Naive thymus-derived CD4-positive, alpha-beta T cell (primary cell): ENCODE measurements at regions not wholly inside any gene's neighbourhood (a gene's known extent, or its start where the extent isn't known, plus 50 kb on each side); places are given as distances from the start of the nearest gene placed in this dataset.

ENCODE experiments used
- ATAC-seq: fragments of 150-1000 bp; cut with Tn5 transposase; 2 replicates; pipeline ENCODE4 v1.10.0; 2021; ENCODE audit warnings: mild to moderate bottlenecking, moderate library complexity
- CTCF ChIA-PET: fragments of 350-600 bp; sonication (Branson Sonifier 250); formaldehyde crosslinking; loops from one replicate; lab custom pipeline; 2021; ENCODE audit warnings: antibody characterized with exemption; lab: Charles Lee
- POLR2A ChIA-PET: fragments of 350-600 bp; sonication (Branson Sonifier 250); formaldehyde crosslinking; loops from one replicate; lab custom pipeline; 2021; ENCODE audit warnings: antibody characterized with exemption, inconsistent platforms; lab: Charles Lee
- DNase-seq, 9 donors: peaks; one replicate each; pipeline versions ENCODE4 v3.0.0 to v3.0.0-alpha.2; 2020 to 2022; ENCODE audit warnings: mixed read lengths in 1 of 9
- H3K27ac ChIP-seq: one replicate; pipeline ENCODE4 v1.7.0; 2013; ENCODE audit warnings: mild to moderate bottlenecking, low read depth, low read length, moderate library complexity
- H3K27me3 ChIP-seq, 2 donors: one replicate each; pipeline ENCODE4 v1.7.0; 2013; ENCODE audit warnings: low read length in 2 of 2, mild to moderate bottlenecking in 2 of 2, moderate library complexity in 2 of 2; ENCODE audit not compliant: control insufficient read depth in 2 of 2, insufficient read depth in 2 of 2
- H3K36me3 ChIP-seq, 3 experiments: 1 replicate in 2 of 3; 2 replicates in 1 of 3; pipeline ENCODE4 v1.7.0; 2013; ENCODE audit warnings: low read length in 3 of 3, mild to moderate bottlenecking in 3 of 3, moderate library complexity in 1 of 3; ENCODE audit not compliant: insufficient read depth in 3 of 3, control insufficient read depth in 2 of 3
- H3K4me1 ChIP-seq, 2 donors: one replicate each; pipeline ENCODE4 v1.7.0; 2013; ENCODE audit warnings: low read length in 2 of 2, mild to moderate bottlenecking in 2 of 2, moderate library complexity in 1 of 2; ENCODE audit not compliant: control insufficient read depth in 2 of 2, insufficient read depth in 2 of 2
- H3K4me3 ChIP-seq: 2 replicates; pipeline ENCODE4 v1.7.0; 2013; ENCODE audit warnings: mild to moderate bottlenecking, low read length
- H3K9me3 ChIP-seq, 3 experiments: 1 replicate in 2 of 3; 2 replicates in 1 of 3; pipeline ENCODE4 v1.7.0; 2013; ENCODE audit warnings: low read length in 3 of 3; ENCODE audit not compliant: control insufficient read depth in 2 of 3
- H3K27ac Mint-ChIP-seq, 9 donors: one replicate each; pipeline ENCODE4 v1.8.0; 2020 to 2022; ENCODE audit warnings: mixed read lengths in 9 of 9, mild to moderate bottlenecking in 8 of 9, moderate library complexity in 5 of 9, inconsistent platforms in 2 of 9
- H3K27me3 Mint-ChIP-seq, 5 donors: one replicate each; pipeline ENCODE4 v1.8.0; 2021 to 2022; ENCODE audit warnings: mixed read lengths in 5 of 5, mild to moderate bottlenecking in 1 of 5
- H3K36me3 Mint-ChIP-seq, 5 donors: one replicate each; pipeline ENCODE4 v1.8.0; 2020 to 2022; ENCODE audit warnings: mixed read lengths in 5 of 5, mild to moderate bottlenecking in 3 of 5, inconsistent platforms in 1 of 5
- H3K4me1 Mint-ChIP-seq, 7 donors: one replicate each; pipeline ENCODE4 v1.8.0; 2020 to 2022; ENCODE audit warnings: mixed read lengths in 7 of 7, mild to moderate bottlenecking in 3 of 7, inconsistent platforms in 1 of 7
- H3K4me3 Mint-ChIP-seq, 10 donors: one replicate each; pipeline ENCODE4 v1.8.0; 2020 to 2022; ENCODE audit warnings: mild to moderate bottlenecking in 10 of 10, mixed read lengths in 10 of 10, moderate library complexity in 6 of 10, inconsistent platforms in 2 of 10
- H3K9me3 Mint-ChIP-seq, 11 donors: one replicate each; pipeline ENCODE4 v1.8.0; 2020 to 2022; ENCODE audit warnings: mixed read lengths in 11 of 11, mild to moderate bottlenecking in 4 of 11, inconsistent platforms in 1 of 11, moderate library complexity in 1 of 11
- intact Hi-C, 2 donors: fragments of 100-400 bp; cut with micrococcal nuclease; formaldehyde crosslinking; loops; one replicate each; pipeline ENCODE4 v1.15.1; 2023

DNA sequence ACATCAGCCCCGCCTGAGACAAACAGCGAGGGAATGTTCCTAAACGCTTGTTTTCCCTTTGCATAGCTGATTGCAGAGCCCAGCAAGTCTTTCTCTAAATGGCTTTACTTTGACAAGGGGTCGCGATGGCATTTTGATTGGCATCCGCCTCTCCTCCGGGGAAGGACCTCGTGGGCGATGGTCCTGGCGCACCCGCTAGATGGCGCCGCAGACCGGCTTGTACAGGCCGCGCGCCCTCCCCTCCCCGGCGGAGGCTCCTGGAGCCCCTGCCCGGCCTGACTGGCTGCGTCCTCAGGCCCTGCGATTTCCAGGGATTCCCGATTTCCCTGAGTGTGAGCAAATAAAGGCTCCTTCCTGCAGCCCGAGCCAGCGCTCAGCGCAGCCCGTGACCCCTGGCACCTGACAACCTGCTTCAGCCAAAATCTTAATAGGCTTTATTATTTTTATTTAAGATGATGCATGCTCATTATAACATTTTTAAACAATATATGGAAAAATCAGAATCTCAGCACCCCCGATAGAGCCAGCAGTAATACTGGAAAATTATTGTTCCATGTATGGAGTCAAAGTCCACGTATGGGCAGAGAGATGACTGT, 468.3 kb downstream of the AACS start:
- Histone ChIP-seq H3K36me3 (no peaks in the 10 kb centered on the region), H3K27me3 (no peaks in the 10 kb centered on the region), H3K4me1 (no peaks in the 10 kb centered on the region), H3K4me3 (no peak overlapping the region), H3K27ac (no peak overlapping the region), H3K9me3 (no peaks in the 10 kb centered on the region)
- intact Hi-C loops: loop anchor here (2.0 to 10.0 kb wide), 2 partner anchors 1341 kb away; no protein-coding TSS in a partner anchor
- no peak overlapping the region for H3K27ac Mint-ChIP-seq
- ChIA-PET CTCF (no interaction called here), POLR2A (no interaction called here)
- no peak overlapping the region for H3K4me3 Mint-ChIP-seq
- H3K9me3 Mint-ChIP-seq: peaks cover 0 to 6% (median 0%) of the 10 kb centered on the region in 11 donors
- H3K4me1 Mint-ChIP-seq: peaks cover 0 to 2% (median 0%) of the 10 kb centered on the region in 7 donors
- DNase-seq (peak in 1 of 9 donors; percentile 34), ATAC-seq (no peak)
- H3K27me3 Mint-ChIP-seq: peaks cover 0 to 32% (median 8%) of the 10 kb centered on the region in 5 donors
- H3K36me3 Mint-ChIP-seq: no peaks in the 10 kb centered on the region

DNA sequence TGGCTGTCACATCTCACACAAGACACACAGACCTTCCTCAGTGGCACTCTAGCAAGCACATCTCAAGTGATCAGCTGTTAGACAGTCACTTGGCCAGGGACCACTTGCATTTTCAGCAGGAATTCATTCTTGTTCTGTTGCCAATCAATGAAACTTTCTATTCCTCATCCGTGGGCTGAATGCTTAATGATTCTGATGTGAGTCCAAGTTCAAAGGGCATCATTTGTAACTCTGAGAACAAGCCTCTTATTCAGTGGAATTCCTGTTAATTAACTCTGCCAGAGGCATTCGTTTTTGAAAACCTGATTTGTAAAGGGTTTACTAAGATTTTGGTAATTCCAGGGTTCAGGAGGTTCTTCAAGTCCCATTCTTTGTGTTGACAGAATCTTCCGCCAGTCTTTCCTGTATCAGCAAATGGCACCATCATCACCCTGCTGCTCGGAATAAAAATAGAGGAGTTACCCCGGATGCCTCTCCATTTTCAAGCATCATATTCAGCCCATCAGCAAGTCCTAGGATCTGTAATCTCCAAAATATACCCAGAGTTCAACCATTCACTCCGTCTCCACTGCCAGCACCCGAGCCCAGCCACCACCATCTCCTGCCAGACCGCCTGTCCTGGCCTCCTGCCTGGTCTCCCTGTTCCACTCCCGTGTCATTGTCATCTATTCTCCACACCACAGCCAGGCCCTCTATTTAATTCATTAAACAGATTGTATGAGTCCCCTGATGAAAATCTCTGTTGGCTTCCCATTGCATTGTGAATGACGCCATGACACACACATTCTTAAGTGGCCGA, 473.4 kb downstream of the AACS start:
- ChIA-PET CTCF (no interaction called here), POLR2A (no interaction called here)
- peaks cover 0 to 24% (median 5%) of the 10 kb centered on the region in 5 donors for H3K27me3 Mint-ChIP-seq
- H3K27ac ChIP-seq: no peak overlapping the region
- H3K4me1 ChIP-seq: no peaks in the 10 kb centered on the region
- H3K27me3 ChIP-seq: no peaks in the 10 kb centered on the region
- intact Hi-C loops: loop anchor here in 1 of 2 donors (10.0 kb wide), 1 partner anchor 1336 kb away; no protein-coding TSS in a partner anchor
- ATAC-seq: no peak
- DNase-seq: no peak
- no peaks in the 10 kb centered on the region for H3K36me3 ChIP-seq
- no peak overlapping the region for H3K27ac Mint-ChIP-seq
- H3K9me3 ChIP-seq: no peaks in the 10 kb centered on the region
- H3K9me3 Mint-ChIP-seq: peaks cover 0 to 14% (median 2%) of the 10 kb centered on the region in 11 donors
- no peaks in the 10 kb centered on the region for H3K36me3 Mint-ChIP-seq
- no peak overlapping the region for H3K4me3 Mint-ChIP-seq
- no peaks in the 10 kb centered on the region for H3K4me1 Mint-ChIP-seq
- no peak overlapping the region for H3K4me3 ChIP-seq

DNA sequence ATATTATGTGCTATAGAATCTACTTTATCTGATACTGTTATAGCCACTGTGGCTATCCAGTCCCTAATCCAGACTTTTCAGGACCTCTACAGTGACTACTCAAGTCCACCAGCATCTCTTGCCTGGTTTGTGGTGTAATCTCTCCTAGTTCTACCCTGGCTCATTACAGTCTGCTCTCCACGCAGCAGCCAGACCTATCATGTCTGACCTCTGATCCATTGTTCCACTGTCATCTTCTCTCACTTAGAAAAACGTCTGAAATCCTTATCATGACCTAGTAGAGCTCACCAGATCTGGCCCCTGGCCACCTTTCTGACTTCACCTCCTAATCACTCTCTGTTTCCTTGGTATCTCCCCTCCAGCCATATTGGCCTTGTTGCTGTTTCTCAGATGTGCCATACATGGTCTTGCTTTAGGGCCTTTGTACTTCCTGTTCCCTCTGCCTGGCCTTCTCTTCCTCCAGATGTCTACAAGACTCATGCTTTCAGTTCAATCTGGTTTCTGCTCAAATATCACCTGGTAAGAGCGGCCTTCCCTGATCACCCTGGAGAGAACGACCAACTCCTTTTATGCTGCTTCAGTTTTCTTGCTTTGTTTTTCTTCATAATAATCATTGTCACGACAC, 475.5 kb downstream of the AACS start:
- H3K4me1 ChIP-seq: no peaks in the 10 kb centered on the region
- no peaks in the 10 kb centered on the region for H3K36me3 Mint-ChIP-seq
- no peaks in the 10 kb centered on the region for H3K4me1 Mint-ChIP-seq
- CTCF ChIA-PET: no interaction called here
- no peak overlapping the region for H3K27ac Mint-ChIP-seq
- peaks cover 0 to 4% (median 0%) of the 10 kb centered on the region in 3 experiments for H3K9me3 ChIP-seq
- intact Hi-C loops: no loop called here
- no peak overlapping the region for H3K27ac ChIP-seq
- DNase-seq: no peak
- POLR2A ChIA-PET: no interaction called here
- peaks cover 0 to 19% (median 4%) of the 10 kb centered on the region in 11 donors for H3K9me3 Mint-ChIP-seq
- H3K36me3 ChIP-seq: no peaks in the 10 kb centered on the region
- peaks cover 0 to 17% (median 0%) of the 10 kb centered on the region in 5 donors for H3K27me3 Mint-ChIP-seq
- H3K4me3 Mint-ChIP-seq: no peak overlapping the region
- no peak overlapping the region for H3K4me3 ChIP-seq
- H3K27me3 ChIP-seq: no peaks in the 10 kb centered on the region
- no peak for ATAC-seq

DNA sequence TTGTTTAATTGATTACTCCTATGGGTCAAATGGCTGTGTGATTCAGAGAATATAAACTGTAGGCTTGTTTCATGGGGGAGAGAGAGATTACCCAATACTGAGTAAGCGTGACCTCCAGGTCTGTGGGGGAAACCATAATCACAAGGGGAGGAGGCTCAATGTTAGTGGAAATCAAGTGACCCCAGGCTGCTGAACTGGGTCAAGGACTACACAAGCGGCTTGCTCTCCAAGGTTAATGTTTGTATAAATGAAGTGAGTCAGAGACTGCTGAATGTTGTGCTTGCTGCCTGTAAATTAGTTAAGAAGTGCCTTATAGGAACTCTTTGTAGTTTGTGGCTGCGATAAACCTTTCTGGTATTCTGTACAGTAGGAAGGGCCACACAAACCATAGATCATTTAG, 479.7 kb downstream of the AACS start:
- Histone ChIP-seq H3K27me3 (no peaks in the 10 kb centered on the region), H3K27ac (no peak overlapping the region), H3K4me1 (no peaks in the 10 kb centered on the region), H3K9me3 (peaks cover 0 to 4% (median 0%) of the 10 kb centered on the region in 3 experiments), H3K4me3 (no peak overlapping the region), H3K36me3 (no peaks in the 10 kb centered on the region)
- no peaks in the 10 kb centered on the region for H3K4me1 Mint-ChIP-seq
- H3K9me3 Mint-ChIP-seq: peaks cover 0 to 18% (median 7%) of the 10 kb centered on the region in 11 donors
- intact Hi-C loops: loop anchor here in 1 of 2 donors (2.0 kb wide), 1 partner anchor 34 kb away; no protein-coding TSS in a partner anchor
- ATAC-seq (no peak), DNase-seq (no peak)
- H3K4me3 Mint-ChIP-seq: no peak overlapping the region
- CTCF ChIA-PET: no interaction called here
- peaks cover 0 to 28% (median 4%) of the 10 kb centered on the region in 5 donors for H3K27me3 Mint-ChIP-seq
- H3K36me3 Mint-ChIP-seq: peaks cover 0 to 3% (median 0%) of the 10 kb centered on the region in 5 donors
- POLR2A ChIA-PET: no interaction called here
- H3K27ac Mint-ChIP-seq: no peak overlapping the region

DNA sequence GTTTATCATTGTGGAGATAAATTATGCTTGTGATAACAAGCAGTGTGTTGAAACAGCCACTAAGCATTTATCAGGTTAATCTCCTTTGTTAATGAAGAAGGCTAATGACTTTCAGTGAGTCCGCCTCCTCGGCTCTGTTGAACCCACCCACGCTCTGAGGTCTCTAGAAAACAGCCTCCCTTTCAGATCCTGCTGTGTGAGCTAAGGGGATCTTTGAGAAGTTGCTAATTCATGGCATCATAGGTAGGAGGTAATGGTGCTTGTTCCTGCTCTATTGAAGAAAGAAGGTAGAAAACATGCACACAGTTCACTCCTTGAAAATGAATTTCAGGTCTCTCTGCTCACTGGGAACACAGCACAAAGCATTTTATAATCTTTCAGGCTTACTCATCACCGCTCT, 483.9 kb downstream of the AACS start:
- H3K27me3 Mint-ChIP-seq: peaks cover 0 to 28% (median 4%) of the 10 kb centered on the region in 5 donors
- H3K9me3 Mint-ChIP-seq: peaks cover 0 to 16% (median 7%) of the 10 kb centered on the region in 11 donors
- Histone ChIP-seq H3K27me3 (no peaks in the 10 kb centered on the region), H3K9me3 (peaks cover 0 to 4% (median 0%) of the 10 kb centered on the region in 3 experiments), H3K27ac (no peak overlapping the region), H3K4me3 (no peak overlapping the region), H3K36me3 (no peaks in the 10 kb centered on the region), H3K4me1 (no peaks in the 10 kb centered on the region)
- no peak overlapping the region for H3K4me3 Mint-ChIP-seq
- intact Hi-C loops: no loop called here
- H3K36me3 Mint-ChIP-seq: peaks cover 0 to 3% (median 0%) of the 10 kb centered on the region in 5 donors
- ATAC-seq: no peak
- ChIA-PET CTCF (no interaction called here), POLR2A (no interaction called here)
- H3K27ac Mint-ChIP-seq: no peak overlapping the region
- no peak for DNase-seq
- H3K4me1 Mint-ChIP-seq: no peaks in the 10 kb centered on the region

DNA sequence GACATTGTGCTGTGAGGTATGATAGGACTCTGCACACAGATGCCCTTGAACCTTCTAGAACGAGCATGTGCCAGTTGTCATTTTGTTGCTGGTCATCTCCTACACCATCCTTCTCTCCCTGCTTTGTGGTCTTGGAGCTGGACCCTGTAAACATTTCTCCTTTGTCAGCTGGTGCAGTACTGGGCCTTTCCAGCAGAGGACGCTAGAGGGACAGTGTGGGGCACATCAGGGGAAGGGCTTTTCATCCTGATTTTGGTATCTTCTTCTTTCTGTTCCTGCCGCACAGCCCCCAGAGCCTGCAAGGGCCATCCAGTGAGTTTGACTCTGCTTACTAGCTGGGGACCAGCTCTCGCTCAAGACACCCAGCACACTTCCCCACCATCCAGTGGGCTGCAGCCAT, 484.6 kb downstream of the AACS start:
- ATAC-seq: no peak
- Histone ChIP-seq H3K4me1 (no peaks in the 10 kb centered on the region), H3K27ac (no peak overlapping the region), H3K27me3 (no peaks in the 10 kb centered on the region), H3K9me3 (peaks cover 0 to 4% (median 0%) of the 10 kb centered on the region in 3 experiments), H3K4me3 (no peak overlapping the region), H3K36me3 (no peaks in the 10 kb centered on the region)
- peaks cover 0 to 28% (median 4%) of the 10 kb centered on the region in 5 donors for H3K27me3 Mint-ChIP-seq
- ChIA-PET CTCF (no interaction called here), POLR2A (no interaction called here)
- no peak overlapping the region for H3K4me3 Mint-ChIP-seq
- no peak for DNase-seq
- no peak overlapping the region for H3K27ac Mint-ChIP-seq
- H3K36me3 Mint-ChIP-seq: peaks cover 0 to 3% (median 0%) of the 10 kb centered on the region in 5 donors
- no peaks in the 10 kb centered on the region for H3K4me1 Mint-ChIP-seq
- intact Hi-C loops: no loop called here
- peaks cover 0 to 16% (median 6%) of the 10 kb centered on the region in 11 donors for H3K9me3 Mint-ChIP-seq
